ENCODE measurements at regions not wholly inside any gene's neighbourhood (a gene's known extent, or its start where the extent isn't known, plus 50 kb on each side); places are given as distances from the start of the nearest gene placed in this dataset.

DNA sequence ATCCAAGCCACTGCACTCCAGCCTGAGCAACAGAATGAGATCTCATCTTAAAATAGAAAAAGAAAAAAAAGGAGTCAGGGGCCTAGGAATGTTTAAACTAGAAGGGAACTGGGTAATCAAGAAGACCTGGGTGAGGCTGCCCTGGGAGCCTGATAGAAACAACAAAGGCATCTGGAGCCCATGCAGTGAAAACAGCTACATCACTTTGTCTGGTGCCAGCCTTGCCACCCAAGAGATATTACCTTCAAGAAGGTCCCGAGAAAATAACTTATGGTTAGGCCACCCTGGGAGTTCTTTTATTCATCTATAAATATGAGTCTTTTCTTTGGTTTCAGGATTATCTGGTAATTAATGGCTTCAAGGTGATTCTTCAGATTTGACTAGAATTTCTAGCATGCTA is 412.1 kb downstream of the METTL15 start:
- TF ChIP-seq EZH2 (IDR thresholded peaks at IDR 0.05; ENCODE audit: borderline replicate concordance, insufficient read depth, low read depth, low read length, poor library complexity, severe bottlenecking) = no peak
- TF ChIP-seq, protein P1, sequence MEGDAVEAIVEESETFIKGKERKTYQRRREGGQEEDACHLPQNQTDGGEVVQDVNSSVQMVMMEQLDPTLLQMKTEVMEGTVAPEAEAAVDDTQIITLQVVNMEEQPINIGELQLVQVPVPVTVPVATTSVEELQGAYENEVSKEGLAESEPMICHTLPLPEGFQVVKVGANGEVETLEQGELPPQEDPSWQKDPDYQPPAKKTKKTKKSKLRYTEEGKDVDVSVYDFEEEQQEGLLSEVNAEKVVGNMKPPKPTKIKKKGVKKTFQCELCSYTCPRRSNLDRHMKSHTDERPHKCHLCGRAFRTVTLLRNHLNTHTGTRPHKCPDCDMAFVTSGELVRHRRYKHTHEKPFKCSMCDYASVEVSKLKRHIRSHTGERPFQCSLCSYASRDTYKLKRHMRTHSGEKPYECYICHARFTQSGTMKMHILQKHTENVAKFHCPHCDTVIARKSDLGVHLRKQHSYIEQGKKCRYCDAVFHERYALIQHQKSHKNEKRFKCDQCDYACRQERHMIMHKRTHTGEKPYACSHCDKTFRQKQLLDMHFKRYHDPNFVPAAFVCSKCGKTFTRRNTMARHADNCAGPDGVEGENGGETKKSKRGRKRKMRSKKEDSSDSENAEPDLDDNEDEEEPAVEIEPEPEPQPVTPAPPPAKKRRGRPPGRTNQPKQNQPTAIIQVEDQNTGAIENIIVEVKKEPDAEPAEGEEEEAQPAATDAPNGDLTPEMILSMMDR (IDR thresholded peaks at IDR 0.05) = no peak
- H3K4me3 Mint-ChIP-seq = no peak overlapping the region
- no peaks in the 10 kb centered on the region for H4K20me1 ChIP-seq (ENCODE audit: control insufficient read depth, insufficient read depth, low read length, poor library complexity, severe bottlenecking)
- DNase-seq (no peak), ATAC-seq (ENCODE audit: low read depth) (no peak)
- intact Hi-C loops (cut with micrococcal nuclease) = no loop called here
- H3K9ac ChIP-seq (ENCODE audit: low read length) = no peak overlapping the region
- no peak overlapping the region for H3K4me2 ChIP-seq (replicated peaks; ENCODE audit: low read depth, low read length, poor library complexity, severe bottlenecking)
- H3K79me2 ChIP-seq (ENCODE audit: control insufficient read depth, insufficient read depth, low read length) = no peaks in the 10 kb centered on the region
- no peak overlapping the region for H2AFZ ChIP-seq (ENCODE audit: insufficient read depth, low read depth, low read length, poor library complexity, severe bottlenecking)
- no peaks in the 10 kb centered on the region for H3K4me1 ChIP-seq (ENCODE audit: control insufficient read depth in 2 of 2, insufficient read depth in 2 of 2, low read length in 2 of 2)
- WGBS (ENCODE audit: insufficient coverage) = no CpG with 5 or more reads among the region's 1 CpG
- H3K9me3 Mint-ChIP-seq (ENCODE audit: insufficient read depth) = peaks cover 3% of the 10 kb centered on the region
- no peaks in the 10 kb centered on the region for H3K4me1 Mint-ChIP-seq
- ChIA-PET POLR2A (no interaction called here), CTCF (no interaction called here)
- no peaks in the 10 kb centered on the region for H3K36me3 ChIP-seq (replicated peaks in 1 of 2; ENCODE audit: control extremely low read depth in 1 of 2, control insufficient read depth in 1 of 2, extremely low read depth in 1 of 2, insufficient read depth in 2 of 2, low read length in 1 of 2)
- no peaks in the 10 kb centered on the region for H3K27me3 ChIP-seq (replicated peaks in 1 of 4; ENCODE audit: control extremely low read depth in 1 of 4, control insufficient read depth in 3 of 4, insufficient read depth in 4 of 4, low read length in 3 of 4)
- H3K27ac ChIP-seq (ENCODE audit: low read length in 2 of 2) = no peak overlapping the region
- H3K9me3 ChIP-seq (ENCODE audit: control extremely low read depth in 1 of 3, control insufficient read depth in 2 of 3, insufficient read depth in 1 of 3, low read length in 2 of 3) = peaks cover 0 to 7% (median 0%) of the 10 kb centered on the region in 3 donors
- H3K27ac Mint-ChIP-seq = no peak overlapping the region
- H3K27me3 Mint-ChIP-seq = no peaks in the 10 kb centered on the region
- H3K4me3 ChIP-seq (ENCODE audit: control extremely low read depth in 1 of 5, extremely low read depth in 1 of 5, insufficient read depth in 1 of 5, low read depth in 2 of 5, low read length in 4 of 5) = no peak overlapping the region

DNA sequence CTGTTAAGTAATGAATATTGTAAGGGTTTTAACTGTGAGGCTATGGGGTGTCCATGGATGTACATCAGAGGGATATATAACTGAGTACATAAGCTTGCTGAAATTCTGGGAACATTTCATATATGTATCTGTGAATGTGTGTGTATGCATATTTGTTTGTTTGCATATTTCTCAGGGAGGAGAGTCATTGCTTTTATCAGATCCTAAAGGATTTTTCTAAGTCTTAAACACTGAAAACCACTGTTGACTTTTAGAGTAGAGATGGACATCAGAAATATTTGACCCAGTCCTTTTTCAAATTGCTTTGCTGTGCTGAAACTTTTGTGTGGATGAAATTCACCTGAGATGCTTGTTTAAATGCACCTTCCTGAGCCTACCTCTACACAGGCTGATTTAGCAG is 410.6 kb downstream of the METTL15 start:
- Mint-ChIP-seq H3K9me3 (ENCODE audit: insufficient read depth) (no peaks in the 10 kb centered on the region), H3K4me3 (no peak overlapping the region), H3K27me3 (no peaks in the 10 kb centered on the region), H3K27ac (no peak overlapping the region), H3K4me1 (no peaks in the 10 kb centered on the region)
- Histone ChIP-seq H4K20me1 (ENCODE audit: control insufficient read depth, insufficient read depth, low read length, poor library complexity, severe bottlenecking) (no peaks in the 10 kb centered on the region), H3K9me3 (ENCODE audit: control extremely low read depth in 1 of 3, control insufficient read depth in 2 of 3, insufficient read depth in 1 of 3, low read length in 2 of 3) (no peaks in the 10 kb centered on the region), H3K36me3 (replicated peaks in 1 of 2; ENCODE audit: control extremely low read depth in 1 of 2, control insufficient read depth in 1 of 2, extremely low read depth in 1 of 2, insufficient read depth in 2 of 2, low read length in 1 of 2) (no peaks in the 10 kb centered on the region), H3K4me3 (ENCODE audit: control extremely low read depth in 1 of 5, extremely low read depth in 1 of 5, insufficient read depth in 1 of 5, low read depth in 2 of 5, low read length in 4 of 5) (no peak overlapping the region), H3K27ac (ENCODE audit: low read length in 2 of 2) (no peak overlapping the region), H2AFZ (ENCODE audit: insufficient read depth, low read depth, low read length, poor library complexity, severe bottlenecking) (no peak overlapping the region), H3K9ac (ENCODE audit: low read length) (no peak overlapping the region), H3K27me3 (replicated peaks in 1 of 4; ENCODE audit: control extremely low read depth in 1 of 4, control insufficient read depth in 3 of 4, insufficient read depth in 4 of 4, low read length in 3 of 4) (no peaks in the 10 kb centered on the region), H3K4me1 (ENCODE audit: control insufficient read depth in 2 of 2, insufficient read depth in 2 of 2, low read length in 2 of 2) (no peaks in the 10 kb centered on the region), H3K4me2 (replicated peaks; ENCODE audit: low read depth, low read length, poor library complexity, severe bottlenecking) (no peak overlapping the region), H3K79me2 (ENCODE audit: control insufficient read depth, insufficient read depth, low read length) (no peaks in the 10 kb centered on the region)
- ChIA-PET CTCF (no interaction called here), POLR2A (no interaction called here)
- no peak for DNase-seq
- intact Hi-C loops (cut with micrococcal nuclease) = no loop called here
- no peak for TF ChIP-seq EZH2 (IDR thresholded peaks at IDR 0.05; ENCODE audit: borderline replicate concordance, insufficient read depth, low read depth, low read length, poor library complexity, severe bottlenecking)
- TF ChIP-seq, protein P1 (IDR thresholded peaks at IDR 0.05) = no peak
- no peak for ATAC-seq (ENCODE audit: low read depth)

Data from B cell (primary cell).